ENCODE measurements at regions not wholly inside any gene's neighbourhood (a gene's known extent, or its start where the extent isn't known, plus 50 kb on each side); places are given as distances from the start of the nearest gene placed in this dataset.
"Not testable (repeated sequence)": the region's sequence is repeated elsewhere in the genome, so short reads cannot be mapped to it uniquely, and the experiment has no call there.

GRCh38 chr16:85275533-85276249, 163.4 kb upstream of the CIBAR2 start:
- peak in 1 of 2 donors; percentile 63 for DNase-seq (ENCODE audit: low read depth in 2 of 2)

- DNase-seq (ENCODE audit: low read depth in 2 of 2) = no peak
Observed at GRCh38 chr16:85276258-85276657, 164.0 kb upstream of the CIBAR2 start.

- no peak for DNase-seq (ENCODE audit: low read depth in 2 of 2)
Observed at GRCh38 chr16:85276721-85277120, 164.4 kb upstream of the CIBAR2 start.

- DNase-seq (ENCODE audit: low read depth in 2 of 2) = no peak
Observed at GRCh38 chr16:85278839-85279238, 166.6 kb upstream of the CIBAR2 start.

- DNase-seq (ENCODE audit: low read depth in 2 of 2) = no peak
Observed at GRCh38 chr16:85279402-85279801, 167.1 kb upstream of the CIBAR2 start.

GRCh38 chr16:85279825-85280545, 167.7 kb upstream of the CIBAR2 start:
- no peak for DNase-seq (ENCODE audit: low read depth in 2 of 2)

GRCh38 chr16:85281181-85281580, 168.9 kb upstream of the CIBAR2 start:
- no peak for DNase-seq (ENCODE audit: low read depth in 2 of 2)

- DNase-seq (ENCODE audit: low read depth in 2 of 2) = no peak
Observed at GRCh38 chr16:85282842-85283241, 170.6 kb upstream of the CIBAR2 start.

GRCh38 chr16:85283305-85284050, 171.2 kb upstream of the CIBAR2 start:
- DNase-seq (ENCODE audit: low read depth in 2 of 2) = no peak

- DNase-seq (ENCODE audit: low read depth in 2 of 2) = no peak
Observed at GRCh38 chr16:85284141-85284817, 172.0 kb upstream of the CIBAR2 start.

GRCh38 chr16:85285681-85286065, 173.4 kb upstream of the CIBAR2 start:
- no peak for DNase-seq (ENCODE audit: low read depth in 2 of 2)

GRCh38 chr16:85286066-85286831, 174.0 kb upstream of the CIBAR2 start:
- no peak for DNase-seq (ENCODE audit: low read depth in 2 of 2)

- no peak for DNase-seq (ENCODE audit: low read depth in 2 of 2)
Observed at GRCh38 chr16:85286951-85287814, 174.9 kb upstream of the CIBAR2 start.

GRCh38 chr16:85287815-85288109, 175.5 kb upstream of the CIBAR2 start:
- not testable (repeated sequence) for DNase-seq (ENCODE audit: low read depth in 2 of 2)

GRCh38 chr16:85288341-85288868, 176.1 kb upstream of the CIBAR2 start:
- DNase-seq (ENCODE audit: low read depth in 2 of 2) = no peak

- no peak for DNase-seq (ENCODE audit: low read depth in 2 of 2)
Observed at GRCh38 chr16:85288869-85289660, 176.8 kb upstream of the CIBAR2 start.

- DNase-seq (ENCODE audit: low read depth in 2 of 2) = no peak
Observed at GRCh38 chr16:85289760-85290625, 177.7 kb upstream of the CIBAR2 start.

GRCh38 chr16:85290626-85291301, 178.5 kb upstream of the CIBAR2 start:
- DNase-seq (ENCODE audit: low read depth in 2 of 2) = no peak

Data from stimulated activated CD4-positive, alpha-beta T cell treated with anti-CD3 and anti-CD28 coated beads, Interleukin-1b, Interleukin-23, amount 100 ng/mL, for 1 hour (primary cell).